ENCODE measurements at regions not wholly inside any gene's neighbourhood (a gene's known extent, or its start where the extent isn't known, plus 50 kb on each side); places are given as distances from the start of the nearest gene placed in this dataset.

- no peaks in the 10 kb centered on the region for H3K4me1 ChIP-seq (ENCODE audit: control insufficient read depth, insufficient read depth, low read length)
- H3K4me3 ChIP-seq (ENCODE audit: low read depth, low read length) = no peak overlapping the region
- H3K36me3 ChIP-seq (ENCODE audit: control insufficient read depth, insufficient read depth, low read length) = no peaks in the 10 kb centered on the region
- H3K9me3 ChIP-seq (ENCODE audit: control insufficient read depth, insufficient read depth, low read length) = no peaks in the 10 kb centered on the region
- no peaks in the 10 kb centered on the region for H3K27me3 ChIP-seq (ENCODE audit: control insufficient read depth, insufficient read depth, low read length)
- WGBS (ENCODE audit: insufficient coverage) = no CpG with 5 or more reads among the region's 2 CpGs
- H3K27ac ChIP-seq (ENCODE audit: low read depth, low read length) = no peak overlapping the region
- no peak for DNase-seq (ENCODE audit: low read depth in 4 of 6, low spot score in 6 of 6)
These were observed 505.1 kb downstream of the INHBA start for GRCh38 chr7:41197769-41198168.

- H3K4me1 ChIP-seq (ENCODE audit: control insufficient read depth, insufficient read depth, low read length) = no peaks in the 10 kb centered on the region
- H3K9me3 ChIP-seq (ENCODE audit: control insufficient read depth, insufficient read depth, low read length) = no peaks in the 10 kb centered on the region
- peak in 2 of 6 donors; percentile 18 to 75 for DNase-seq (ENCODE audit: low read depth in 4 of 6, low spot score in 6 of 6)
- H3K27me3 ChIP-seq (ENCODE audit: control insufficient read depth, insufficient read depth, low read length) = no peaks in the 10 kb centered on the region
- no peak overlapping the region for H3K27ac ChIP-seq (ENCODE audit: low read depth, low read length)
- H3K36me3 ChIP-seq (ENCODE audit: control insufficient read depth, insufficient read depth, low read length) = no peaks in the 10 kb centered on the region
- 60% methylated on average over 1 of the region's 6 CpGs for WGBS (ENCODE audit: insufficient coverage)
- no peak overlapping the region for H3K4me3 ChIP-seq (ENCODE audit: low read depth, low read length)
These were observed 509.1 kb downstream of the INHBA start for GRCh38 chr7:41193738-41194282.

- no peaks in the 10 kb centered on the region for H3K36me3 ChIP-seq (ENCODE audit: control insufficient read depth, insufficient read depth, low read length)
- 0% methylated on average over 1 of the region's 2 CpGs for WGBS (ENCODE audit: insufficient coverage)
- no peaks in the 10 kb centered on the region for H3K4me1 ChIP-seq (ENCODE audit: control insufficient read depth, insufficient read depth, low read length)
These were observed 512.3 kb downstream of the INHBA start for GRCh38 chr7:41190581-41190980.

GRCh38 chr7:41189866-41190265 is 513.0 kb downstream of the INHBA start:
- WGBS (ENCODE audit: insufficient coverage) = no CpG with 5 or more reads among the region's 2 CpGs
- H3K4me3 ChIP-seq (ENCODE audit: low read depth, low read length) = no peak overlapping the region
- no peak for DNase-seq (ENCODE audit: low read depth in 4 of 6, low spot score in 6 of 6)

More at GRCh38 chr7:41190581-41190980, 512.3 kb downstream of the INHBA start:
- no peak for DNase-seq (ENCODE audit: low read depth in 4 of 6, low spot score in 6 of 6)
- Histone ChIP-seq H3K27ac (ENCODE audit: low read depth, low read length) (no peak overlapping the region), H3K27me3 (ENCODE audit: control insufficient read depth, insufficient read depth, low read length) (no peaks in the 10 kb centered on the region), H3K9me3 (ENCODE audit: control insufficient read depth, insufficient read depth, low read length) (no peaks in the 10 kb centered on the region), H3K4me3 (ENCODE audit: low read depth, low read length) (no peak overlapping the region)

DNA sequence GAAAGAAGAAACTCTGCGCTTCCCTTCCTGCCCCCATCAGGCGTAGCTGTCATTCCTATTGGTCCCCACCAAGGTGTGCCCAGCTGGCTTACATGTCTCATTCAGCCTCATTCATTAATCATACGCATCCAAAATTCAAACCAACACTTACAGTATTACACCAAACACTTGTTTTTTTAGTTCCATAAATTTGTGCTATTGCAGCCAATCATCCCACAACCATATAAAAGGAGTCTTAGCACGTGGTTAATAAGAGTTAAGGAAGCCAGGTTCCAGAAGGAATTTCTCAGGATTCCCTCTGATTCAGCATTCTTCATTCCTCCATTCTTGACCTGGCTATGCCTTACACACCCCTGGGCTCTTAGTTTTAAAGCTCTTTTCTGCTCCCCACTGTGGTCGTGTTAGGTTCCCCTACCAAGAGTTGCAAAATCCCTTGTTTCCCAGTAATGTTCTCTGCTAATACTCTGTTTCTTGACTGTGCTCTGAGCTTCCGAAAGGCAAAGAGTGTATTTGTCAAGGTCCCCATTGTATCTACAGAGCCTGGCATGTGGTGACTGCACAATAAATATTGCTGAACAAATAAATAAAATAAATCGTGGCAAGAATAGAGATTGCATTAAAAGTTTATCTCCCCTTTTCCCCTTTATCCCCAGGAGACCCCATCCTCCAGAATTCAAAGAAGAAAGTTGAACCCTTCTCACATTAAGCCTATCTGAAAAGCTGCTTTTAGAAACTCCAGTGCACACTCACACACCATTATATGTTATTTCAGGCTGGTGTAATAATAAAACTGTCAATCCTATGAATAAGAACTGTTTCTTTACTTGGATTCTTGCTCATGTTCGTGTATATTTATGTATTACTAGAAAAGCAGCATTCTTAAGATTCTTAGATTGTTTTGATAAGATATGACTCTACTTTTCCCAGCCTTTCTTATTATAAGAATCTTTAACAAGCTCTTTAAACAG is 514.4 kb downstream of the INHBA start:
- H3K36me3 ChIP-seq (ENCODE audit: control insufficient read depth, insufficient read depth, low read length) = no peaks in the 10 kb centered on the region
- no peaks in the 10 kb centered on the region for H3K4me1 ChIP-seq (ENCODE audit: control insufficient read depth, insufficient read depth, low read length)
- WGBS (ENCODE audit: insufficient coverage) = 93% methylated on average over 3 of the region's 8 CpGs
- no peaks in the 10 kb centered on the region for H3K9me3 ChIP-seq (ENCODE audit: control insufficient read depth, insufficient read depth, low read length)
- no peak overlapping the region for H3K4me3 ChIP-seq (ENCODE audit: low read depth, low read length)
- no peaks in the 10 kb centered on the region for H3K27me3 ChIP-seq (ENCODE audit: control insufficient read depth, insufficient read depth, low read length)
- peak in 1 of 6 donors; percentile 9 for DNase-seq (ENCODE audit: low read depth in 4 of 6, low spot score in 6 of 6)
- H3K27ac ChIP-seq (ENCODE audit: low read depth, low read length) = no peak overlapping the region

More at GRCh38 chr7:41189866-41190265, 513.0 kb downstream of the INHBA start:
- no peaks in the 10 kb centered on the region for H3K9me3 ChIP-seq (ENCODE audit: control insufficient read depth, insufficient read depth, low read length)
- no peak overlapping the region for H3K27ac ChIP-seq (ENCODE audit: low read depth, low read length)
- H3K27me3 ChIP-seq (ENCODE audit: control insufficient read depth, insufficient read depth, low read length) = no peaks in the 10 kb centered on the region
- no peaks in the 10 kb centered on the region for H3K36me3 ChIP-seq (ENCODE audit: control insufficient read depth, insufficient read depth, low read length)
- no peaks in the 10 kb centered on the region for H3K4me1 ChIP-seq (ENCODE audit: control insufficient read depth, insufficient read depth, low read length)

DNA sequence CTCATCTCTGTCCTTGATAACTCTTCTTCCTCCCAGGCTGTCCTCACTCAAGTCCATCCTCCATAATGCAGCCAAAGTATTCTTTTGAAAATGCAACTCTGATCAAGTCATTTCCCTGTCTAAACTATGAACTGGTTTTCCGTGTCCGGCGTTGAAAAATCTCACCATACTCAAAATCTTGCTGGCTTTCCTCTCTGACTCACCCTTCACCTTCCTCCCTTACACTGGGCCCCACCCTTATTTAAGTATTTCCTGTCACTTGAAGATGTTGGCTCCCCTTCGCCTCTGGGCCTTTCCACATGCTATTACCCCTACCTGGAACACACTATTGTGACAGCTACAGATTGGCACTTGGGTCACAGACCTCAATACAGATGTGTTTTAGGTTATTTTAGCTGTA is 515.6 kb downstream of the INHBA start:
- H3K4me1 ChIP-seq (ENCODE audit: control insufficient read depth, insufficient read depth, low read length) = no peaks in the 10 kb centered on the region
- no peak for DNase-seq (ENCODE audit: low read depth in 4 of 6, low spot score in 6 of 6)
- no peaks in the 10 kb centered on the region for H3K36me3 ChIP-seq (ENCODE audit: control insufficient read depth, insufficient read depth, low read length)
- H3K27ac ChIP-seq (ENCODE audit: low read depth, low read length) = no peak overlapping the region
- 89% methylated on average over 4 of the region's 4 CpGs for WGBS (ENCODE audit: insufficient coverage)
- H3K9me3 ChIP-seq (ENCODE audit: control insufficient read depth, insufficient read depth, low read length) = no peaks in the 10 kb centered on the region
- no peak overlapping the region for H3K4me3 ChIP-seq (ENCODE audit: low read depth, low read length)
- no peaks in the 10 kb centered on the region for H3K27me3 ChIP-seq (ENCODE audit: control insufficient read depth, insufficient read depth, low read length)

DNA sequence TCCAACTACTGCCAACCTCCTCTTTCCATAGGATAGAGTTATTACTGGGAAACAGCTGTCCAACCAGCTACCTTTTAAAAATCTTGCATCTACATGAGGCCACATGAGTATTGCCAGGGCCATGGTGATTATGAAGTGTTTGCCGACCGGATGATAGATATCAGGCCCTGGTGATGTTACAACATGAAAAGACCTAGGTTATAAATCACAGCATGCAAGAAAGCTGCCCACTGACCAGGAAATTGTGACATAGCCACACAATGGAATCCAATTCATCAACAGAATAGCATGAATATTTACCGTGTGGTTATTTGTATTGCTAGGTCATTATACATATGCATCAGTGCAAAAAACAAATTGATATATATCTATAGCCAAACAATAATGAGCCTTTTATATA is 517.0 kb downstream of the INHBA start:
- H3K9me3 ChIP-seq (ENCODE audit: control insufficient read depth, insufficient read depth, low read length) = no peaks in the 10 kb centered on the region
- no peak overlapping the region for H3K27ac ChIP-seq (ENCODE audit: low read depth, low read length)
- DNase-seq (ENCODE audit: low read depth in 4 of 6, low spot score in 6 of 6) = no peak
- H3K4me1 ChIP-seq (ENCODE audit: control insufficient read depth, insufficient read depth, low read length) = no peaks in the 10 kb centered on the region
- H3K36me3 ChIP-seq (ENCODE audit: control insufficient read depth, insufficient read depth, low read length) = no peaks in the 10 kb centered on the region
- H3K27me3 ChIP-seq (ENCODE audit: control insufficient read depth, insufficient read depth, low read length) = no peaks in the 10 kb centered on the region
- WGBS (ENCODE audit: insufficient coverage) = 40% methylated on average over 2 of the region's 3 CpGs
- no peak overlapping the region for H3K4me3 ChIP-seq (ENCODE audit: low read depth, low read length)

DNA sequence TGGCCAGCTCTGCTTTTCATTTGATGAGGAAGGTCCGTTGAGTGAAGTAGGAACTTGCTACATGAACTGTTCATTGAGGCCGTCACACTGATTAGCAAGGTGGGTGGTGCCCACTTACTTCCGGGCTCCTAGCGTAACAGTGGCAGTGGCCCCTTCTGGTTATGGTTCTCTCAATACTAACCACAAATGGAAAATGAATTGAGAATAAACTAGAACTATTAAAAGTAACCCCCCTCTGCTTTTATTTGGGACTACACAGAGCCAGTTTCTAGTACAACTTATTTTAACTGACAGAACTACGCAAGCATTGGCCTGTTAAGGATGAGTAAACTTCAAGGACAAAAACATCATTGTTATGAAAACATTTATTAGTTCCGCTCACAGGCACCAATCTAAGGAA is 519.1 kb downstream of the INHBA start:
- Histone ChIP-seq H3K4me1 (ENCODE audit: control insufficient read depth, insufficient read depth, low read length) (no peaks in the 10 kb centered on the region), H3K27ac (ENCODE audit: low read depth, low read length) (no peak overlapping the region), H3K27me3 (ENCODE audit: control insufficient read depth, insufficient read depth, low read length) (no peaks in the 10 kb centered on the region), H3K4me3 (ENCODE audit: low read depth, low read length) (no peak overlapping the region), H3K36me3 (ENCODE audit: control insufficient read depth, insufficient read depth, low read length) (no peaks in the 10 kb centered on the region), H3K9me3 (ENCODE audit: control insufficient read depth, insufficient read depth, low read length) (no peaks in the 10 kb centered on the region)
- no peak for DNase-seq (ENCODE audit: low read depth in 4 of 6, low spot score in 6 of 6)
- WGBS (ENCODE audit: insufficient coverage) = 71% methylated on average over 1 of the region's 6 CpGs

- 100% methylated on average over 1 of the region's 2 CpGs for WGBS (ENCODE audit: insufficient coverage)
- H3K9me3 ChIP-seq (ENCODE audit: control insufficient read depth, insufficient read depth, low read length) = no peaks in the 10 kb centered on the region
- no peak overlapping the region for H3K27ac ChIP-seq (ENCODE audit: low read depth, low read length)
- no peaks in the 10 kb centered on the region for H3K27me3 ChIP-seq (ENCODE audit: control insufficient read depth, insufficient read depth, low read length)
- no peak overlapping the region for H3K4me3 ChIP-seq (ENCODE audit: low read depth, low read length)
- H3K36me3 ChIP-seq (ENCODE audit: control insufficient read depth, insufficient read depth, low read length) = no peaks in the 10 kb centered on the region
- no peak for DNase-seq (ENCODE audit: low read depth in 4 of 6, low spot score in 6 of 6)
- no peaks in the 10 kb centered on the region for H3K4me1 ChIP-seq (ENCODE audit: control insufficient read depth, insufficient read depth, low read length)
These were observed 520.1 kb downstream of the INHBA start for GRCh38 chr7:41182782-41183181.

DNA sequence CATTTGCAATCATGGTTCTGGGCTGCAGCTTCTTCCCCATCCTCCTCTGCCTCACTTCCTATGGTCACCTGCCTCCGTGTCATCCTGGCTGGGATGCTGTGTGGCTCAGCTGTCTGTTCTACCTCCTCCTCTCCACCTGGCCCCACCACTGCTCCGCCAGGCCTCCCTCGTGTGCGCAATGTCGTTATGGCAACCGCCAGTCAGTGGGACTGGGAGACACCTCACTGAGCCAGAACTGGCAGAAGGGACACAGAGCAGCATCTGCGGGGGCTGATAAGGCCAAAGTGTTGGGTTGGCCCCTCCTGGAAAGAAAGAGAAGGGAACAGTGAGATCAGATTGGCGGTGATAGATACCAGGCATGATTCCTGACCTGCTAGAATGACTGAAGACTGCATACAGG is 527.5 kb downstream of the INHBA start:
- Histone ChIP-seq H3K9me3 (ENCODE audit: control insufficient read depth, insufficient read depth, low read length) (no peaks in the 10 kb centered on the region), H3K27me3 (ENCODE audit: control insufficient read depth, insufficient read depth, low read length) (no peaks in the 10 kb centered on the region), H3K36me3 (ENCODE audit: control insufficient read depth, insufficient read depth, low read length) (no peaks in the 10 kb centered on the region), H3K27ac (ENCODE audit: low read depth, low read length) (no peak overlapping the region), H3K4me1 (ENCODE audit: control insufficient read depth, insufficient read depth, low read length) (no peaks in the 10 kb centered on the region), H3K4me3 (ENCODE audit: low read depth, low read length) (no peak overlapping the region)
- DNase-seq (ENCODE audit: low read depth in 4 of 6, low spot score in 6 of 6) = no peak
- 90% methylated on average over 7 of the region's 8 CpGs for WGBS (ENCODE audit: insufficient coverage)
